ENCODE measurements at regions not wholly inside any gene's neighbourhood (a gene's known extent, or its start where the extent isn't known, plus 50 kb on each side); places are given as distances from the start of the nearest gene placed in this dataset.
"Not testable (repeated sequence)": the region's sequence is repeated elsewhere in the genome, so short reads cannot be mapped to it uniquely, and the experiment has no call there.

- H3K4me3 Mint-ChIP-seq = no peak overlapping the region
- POLR2A ChIA-PET = no interaction called here
- CTCF ChIA-PET = no interaction called here
- no peaks in the 10 kb centered on the region for H3K9me3 Mint-ChIP-seq
- no peak overlapping the region for H3K27ac Mint-ChIP-seq
- no peaks in the 10 kb centered on the region for H3K4me1 Mint-ChIP-seq
- no peak for DNase-seq
- no peaks in the 10 kb centered on the region for H3K27me3 Mint-ChIP-seq
- no peaks in the 10 kb centered on the region for H3K36me3 Mint-ChIP-seq (ENCODE audit: low read depth)
Measured at GRCh38 chr1:79259390-79260336, 253.1 kb upstream of the ADGRL4 start.

GRCh38 chr1:79255421-79255820 is 248.9 kb upstream of the ADGRL4 start:
- H3K36me3 Mint-ChIP-seq (ENCODE audit: low read depth) = no peaks in the 10 kb centered on the region
- no peak for DNase-seq
- H3K27me3 Mint-ChIP-seq = no peaks in the 10 kb centered on the region
- H3K9me3 Mint-ChIP-seq = no peaks in the 10 kb centered on the region
- H3K4me3 Mint-ChIP-seq = no peak overlapping the region
- ChIA-PET POLR2A (no interaction called here), CTCF (no interaction called here)
- H3K27ac Mint-ChIP-seq = no peak overlapping the region
- H3K4me1 Mint-ChIP-seq = no peaks in the 10 kb centered on the region

- ChIA-PET CTCF (no interaction called here), POLR2A (no interaction called here)
- Mint-ChIP-seq H3K36me3 (ENCODE audit: low read depth) (no peaks in the 10 kb centered on the region), H3K4me3 (no peak overlapping the region), H3K4me1 (no peaks in the 10 kb centered on the region), H3K27ac (no peak overlapping the region), H3K9me3 (no peaks in the 10 kb centered on the region), H3K27me3 (no peaks in the 10 kb centered on the region)
- DNase-seq = no peak
Measured at GRCh38 chr1:79252598-79252997, 246.1 kb upstream of the ADGRL4 start.

- ChIA-PET CTCF (no interaction called here), POLR2A (no interaction called here)
- no peaks in the 10 kb centered on the region for H3K36me3 Mint-ChIP-seq (ENCODE audit: low read depth)
- no peak for DNase-seq
- H3K27ac Mint-ChIP-seq = no peak overlapping the region
- no peak overlapping the region for H3K4me3 Mint-ChIP-seq
- no peaks in the 10 kb centered on the region for H3K4me1 Mint-ChIP-seq
- peaks cover 3% of the 10 kb centered on the region for H3K9me3 Mint-ChIP-seq
- no peaks in the 10 kb centered on the region for H3K27me3 Mint-ChIP-seq
Measured at GRCh38 chr1:79239840-79240239, 233.3 kb upstream of the ADGRL4 start.

GRCh38 chr1:79235301-79236002 is 228.9 kb upstream of the ADGRL4 start:
- CTCF ChIA-PET = no interaction called here

GRCh38 chr1:79232818-79233217 is 226.3 kb upstream of the ADGRL4 start:
- no peak for DNase-seq
- Mint-ChIP-seq H3K4me1 (no peaks in the 10 kb centered on the region), H3K4me3 (no peak overlapping the region), H3K27me3 (no peaks in the 10 kb centered on the region), H3K9me3 (no peaks in the 10 kb centered on the region), H3K27ac (no peak overlapping the region), H3K36me3 (ENCODE audit: low read depth) (no peaks in the 10 kb centered on the region)
- POLR2A ChIA-PET = no interaction called here
- CTCF ChIA-PET = no interaction called here

More at GRCh38 chr1:79235301-79236002, 228.9 kb upstream of the ADGRL4 start:
- Mint-ChIP-seq H3K36me3 (ENCODE audit: low read depth) (no peaks in the 10 kb centered on the region), H3K27me3 (no peaks in the 10 kb centered on the region), H3K9me3 (peaks cover 3% of the 10 kb centered on the region), H3K4me3 (no peak overlapping the region), H3K4me1 (no peaks in the 10 kb centered on the region), H3K27ac (no peak overlapping the region)
- POLR2A ChIA-PET = no interaction called here
- DNase-seq = no peak

- POLR2A ChIA-PET; H3K4me1 Mint-ChIP-seq; H3K9me3 Mint-ChIP-seq; CTCF ChIA-PET; H3K4me3 Mint-ChIP-seq; H3K36me3 Mint-ChIP-seq (ENCODE audit: low read depth); H3K27me3 Mint-ChIP-seq; H3K27ac Mint-ChIP-seq; DNase-seq: not testable (repeated sequence)
Measured at GRCh38 chr1:79230751-79231150, 224.2 kb upstream of the ADGRL4 start.

- Mint-ChIP-seq H3K9me3 (peaks cover 2% of the 10 kb centered on the region), H3K27ac (no peak overlapping the region), H3K4me3 (no peak overlapping the region), H3K36me3 (ENCODE audit: low read depth) (no peaks in the 10 kb centered on the region), H3K4me1 (no peaks in the 10 kb centered on the region), H3K27me3 (no peaks in the 10 kb centered on the region)
- no peak for DNase-seq
- ChIA-PET CTCF (no interaction called here), POLR2A (no interaction called here)
Measured at GRCh38 chr1:79226963-79227362, 220.4 kb upstream of the ADGRL4 start.

- no peaks in the 10 kb centered on the region for H3K27me3 Mint-ChIP-seq
Measured at GRCh38 chr1:79224537-79224936, 218.0 kb upstream of the ADGRL4 start.

GRCh38 chr1:79220509-79220908 is 214.0 kb upstream of the ADGRL4 start:
- Mint-ChIP-seq H3K27ac (no peak overlapping the region), H3K4me3 (no peak overlapping the region), H3K27me3 (no peaks in the 10 kb centered on the region), H3K36me3 (ENCODE audit: low read depth) (no peaks in the 10 kb centered on the region), H3K9me3 (peaks cover 9% of the 10 kb centered on the region), H3K4me1 (no peaks in the 10 kb centered on the region)
- POLR2A ChIA-PET = no interaction called here
- DNase-seq = no peak
- CTCF ChIA-PET = no interaction called here

More at GRCh38 chr1:79224537-79224936, 218.0 kb upstream of the ADGRL4 start:
- Mint-ChIP-seq H3K4me1 (no peaks in the 10 kb centered on the region), H3K36me3 (ENCODE audit: low read depth) (no peaks in the 10 kb centered on the region), H3K27ac (no peak overlapping the region), H3K9me3 (peaks cover 9% of the 10 kb centered on the region), H3K4me3 (no peak overlapping the region)
- no peak for DNase-seq
- ChIA-PET POLR2A (no interaction called here), CTCF (no interaction called here)

- ChIA-PET POLR2A (no interaction called here), CTCF (no interaction called here)
- Mint-ChIP-seq H3K27me3 (no peaks in the 10 kb centered on the region), H3K36me3 (ENCODE audit: low read depth) (no peaks in the 10 kb centered on the region), H3K27ac (no peak overlapping the region), H3K9me3 (peaks cover 9% of the 10 kb centered on the region), H3K4me3 (no peak overlapping the region), H3K4me1 (no peaks in the 10 kb centered on the region)
- no peak for DNase-seq
Measured at GRCh38 chr1:79215311-79215710, 208.8 kb upstream of the ADGRL4 start.

GRCh38 chr1:79207786-79208185 is 201.3 kb upstream of the ADGRL4 start:
- peaks cover 3% of the 10 kb centered on the region for H3K9me3 Mint-ChIP-seq

GRCh38 chr1:79207331-79207730 is 200.8 kb upstream of the ADGRL4 start:
- no peak for DNase-seq
- ChIA-PET POLR2A (no interaction called here), CTCF (no interaction called here)
- Mint-ChIP-seq H3K27me3 (no peaks in the 10 kb centered on the region), H3K9me3 (peaks cover 3% of the 10 kb centered on the region), H3K36me3 (ENCODE audit: low read depth) (no peaks in the 10 kb centered on the region), H3K4me3 (no peak overlapping the region), H3K27ac (no peak overlapping the region), H3K4me1 (no peaks in the 10 kb centered on the region)

More at GRCh38 chr1:79207786-79208185, 201.3 kb upstream of the ADGRL4 start:
- no peaks in the 10 kb centered on the region for H3K36me3 Mint-ChIP-seq (ENCODE audit: low read depth)
- H3K4me1 Mint-ChIP-seq = no peaks in the 10 kb centered on the region
- DNase-seq = no peak
- H3K27ac Mint-ChIP-seq = no peak overlapping the region
- H3K27me3 Mint-ChIP-seq = no peaks in the 10 kb centered on the region
- POLR2A ChIA-PET = no interaction called here
- CTCF ChIA-PET = no interaction called here
- no peak overlapping the region for H3K4me3 Mint-ChIP-seq
